Breast epithelium (tissue), 3 donors: ENCODE measurements at regions not wholly inside any gene's neighbourhood (a gene's known extent, or its start where the extent isn't known, plus 50 kb on each side); places are given as distances from the start of the nearest gene placed in this dataset.

ENCODE experiments used
- CTCF ChIP-seq, 3 donors: fragments of 450-650 bp; IDR thresholded peaks; one replicate each; pipeline ENCODE4 v1.5.1; 2016 to 2017; ENCODE audit warnings: antibody characterized with exemption in 3 of 3, mild to moderate bottlenecking in 3 of 3, moderate library complexity in 3 of 3
- POLR2A ChIP-seq: fragments of 450-650 bp; IDR thresholded peaks from one replicate; pipeline ENCODE4 v1.6.1; 2016; ENCODE audit warnings: antibody characterized with exemption, mild to moderate bottlenecking, moderate library complexity
- POLR2AphosphoS5 ChIP-seq, 3 donors: sonication (generic); formaldehyde crosslinking; IDR thresholded peaks; one replicate each; pipeline ENCODE4 v1.6.1; 2017; ENCODE audit warnings: antibody characterized with exemption in 3 of 3

GRCh38 chr2:234670806-234671205 is 173.9 kb upstream of the ARL4C start:
- TF ChIP-seq POLR2A (no peak), CTCF (IDR thresholded peaks at IDR 0.05) (no peak), POLR2AphosphoS5 (IDR thresholded peaks at IDR 0.05) (no peak)
